Neural progenitor cell (in vitro differentiated cells): ENCODE measurements at regions not wholly inside any gene's neighbourhood (a gene's known extent, or its start where the extent isn't known, plus 50 kb on each side); places are given as distances from the start of the nearest gene placed in this dataset.
"Not testable (repeated sequence)": the region's sequence is repeated elsewhere in the genome, so short reads cannot be mapped to it uniquely, and the experiment has no call there.

ENCODE experiments used
- CTCF ChIP-seq: fragments of 200-600 bp; sonication (generic); IDR thresholded peaks from 2 replicates; pipeline ENCODE4 v1.5.1; 2017; ENCODE audit warnings: antibody characterized with exemption, mild to moderate bottlenecking
- EZH2 ChIP-seq: fragments of 200-600 bp; sonication (generic); IDR thresholded peaks from 2 replicates; pipeline ENCODE4 v1.6.1; 2017; ENCODE audit warnings: antibody characterized with exemption, mild to moderate bottlenecking, moderate library complexity
- EZH2phosphoT487 ChIP-seq: fragments of 200-600 bp; sonication (generic); IDR thresholded peaks from 2 replicates; pipeline ENCODE4 v1.6.1; 2017; ENCODE audit warnings: antibody characterized with exemption

- TF ChIP-seq CTCF, EZH2, EZH2phosphoT487: not testable (repeated sequence)
These were observed 393.6 kb downstream of the GOLGA6L6 start for GRCh38 chr15:20148008-20148407.
